ENCODE measurements at regions not wholly inside any gene's neighbourhood (a gene's known extent, or its start where the extent isn't known, plus 50 kb on each side); places are given as distances from the start of the nearest gene placed in this dataset.
"Not testable (repeated sequence)": the region's sequence is repeated elsewhere in the genome, so short reads cannot be mapped to it uniquely, and the experiment has no call there.

GRCh38 chr13:82298106-82298505 lies 1584.2 kb downstream of the SLITRK1 start:
- DNase-seq: no peak

GRCh38 chr13:82294226-82294625 lies 1588.0 kb downstream of the SLITRK1 start:
- no peak for DNase-seq

GRCh38 chr13:82292334-82292733 lies 1589.9 kb downstream of the SLITRK1 start:
- DNase-seq: no peak

- DNase-seq: no peak
Measured at GRCh38 chr13:82291852-82292251, 1590.4 kb downstream of the SLITRK1 start.

- no peak for DNase-seq
Measured at GRCh38 chr13:82275644-82276043, 1606.6 kb downstream of the SLITRK1 start.

- DNase-seq: no peak
Measured at GRCh38 chr13:82259284-82259683, 1623.0 kb downstream of the SLITRK1 start.

- peak in 1 of 5 donors; percentile 5 for DNase-seq
Measured at GRCh38 chr13:82257790-82258507, 1624.3 kb downstream of the SLITRK1 start.

GRCh38 chr13:82248762-82249161 lies 1633.5 kb downstream of the SLITRK1 start:
- no peak for DNase-seq

- DNase-seq: no peak
Measured at GRCh38 chr13:82245860-82246259, 1636.4 kb downstream of the SLITRK1 start.

- no peak for DNase-seq
Measured at GRCh38 chr13:82224806-82225205, 1657.5 kb downstream of the SLITRK1 start.

- no peak for DNase-seq
Measured at GRCh38 chr13:82221621-82222020, 1660.7 kb downstream of the SLITRK1 start.

GRCh38 chr13:82220641-82221040 lies 1661.6 kb downstream of the SLITRK1 start:
- DNase-seq: no peak

- DNase-seq: no peak
Measured at GRCh38 chr13:82216165-82216564, 1666.1 kb downstream of the SLITRK1 start.

GRCh38 chr13:82214341-82214740 lies 1667.9 kb downstream of the SLITRK1 start:
- DNase-seq: no peak

GRCh38 chr13:82206241-82206640 lies 1676.0 kb downstream of the SLITRK1 start:
- no peak for DNase-seq

- no peak for DNase-seq
Measured at GRCh38 chr13:82202398-82202797, 1679.9 kb downstream of the SLITRK1 start.

GRCh38 chr13:82196087-82196486 lies 1686.2 kb downstream of the SLITRK1 start:
- DNase-seq: no peak

GRCh38 chr13:82187227-82187626 lies 1695.0 kb downstream of the SLITRK1 start:
- DNase-seq: no peak

- no peak for DNase-seq
Measured at GRCh38 chr13:82176751-82177150, 1705.5 kb downstream of the SLITRK1 start.

GRCh38 chr13:82165396-82166174 lies 1716.7 kb downstream of the SLITRK1 start:
- DNase-seq: peak in 1 of 5 donors; percentile 1

- DNase-seq: not testable (repeated sequence)
Measured at GRCh38 chr13:82164780-82165395, 1717.4 kb downstream of the SLITRK1 start.

GRCh38 chr13:82147526-82147925 lies 1734.7 kb downstream of the SLITRK1 start:
- DNase-seq: no peak

- DNase-seq: no peak
Measured at GRCh38 chr13:82136880-82137279, 1745.4 kb downstream of the SLITRK1 start.

GRCh38 chr13:82129281-82129680 lies 1753.0 kb downstream of the SLITRK1 start:
- no peak for DNase-seq

Data from T-helper 1 cell (primary cell).